Fibroblast of lung (primary cell): ENCODE measurements at regions not wholly inside any gene's neighbourhood (a gene's known extent, or its start where the extent isn't known, plus 50 kb on each side); places are given as distances from the start of the nearest gene placed in this dataset.
"Not testable (repeated sequence)": the region's sequence is repeated elsewhere in the genome, so short reads cannot be mapped to it uniquely, and the experiment has no call there.

ENCODE experiments used
- CTCF ChIP-seq, 2 donors: IDR thresholded peaks in 1 of 2; conservative IDR thresholded peaks in 1 of 2; 1 replicate in 1 of 2; 2 replicates in 1 of 2; pipeline ENCODE4 v1.5.1; 2011 to 2012; ENCODE audit warnings: low read length in 2 of 2, control low read depth in 1 of 2, inconsistent platforms in 1 of 2, low read depth in 1 of 2, mild to moderate bottlenecking in 1 of 2
- EZH2 ChIP-seq: IDR thresholded peaks from 2 replicates; pipeline ENCODE4 v1.5.1; 2012; ENCODE audit warnings: low read length, control low read depth, mild to moderate bottlenecking; ENCODE audit errors: missing control alignments

- TF ChIP-seq CTCF (conservative IDR thresholded peaks at IDR 0.05 in 1 of 2, IDR thresholded peaks at IDR 0.05 in 1 of 2; ENCODE audit: low read depth in 1 of 2, low read length in 2 of 2); EZH2: not testable (repeated sequence)
Observed at GRCh38 chr5:89317838-89318237, 434.9 kb upstream of the MEF2C start.
